ENCODE measurements at regions not wholly inside any gene's neighbourhood (a gene's known extent, or its start where the extent isn't known, plus 50 kb on each side); places are given as distances from the start of the nearest gene placed in this dataset.

DNA sequence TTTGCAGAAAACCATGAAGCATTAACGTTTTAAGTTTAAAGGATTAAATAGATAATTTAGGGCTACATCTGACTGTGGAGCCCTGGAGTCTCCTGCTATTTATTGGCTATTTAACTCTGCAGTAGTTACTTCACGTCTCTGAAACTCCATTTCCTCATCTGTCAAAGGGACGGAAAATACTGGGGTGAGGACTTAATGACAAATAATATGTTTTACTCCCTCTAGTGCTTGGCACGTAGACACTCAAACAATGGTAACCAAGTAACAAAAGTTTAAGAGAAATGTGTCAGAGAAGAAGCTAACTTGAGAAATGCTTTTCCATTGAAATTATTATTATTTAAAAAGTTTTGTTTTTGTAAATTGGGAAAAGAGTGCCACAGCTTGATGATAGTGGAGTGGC is 130.7 kb upstream of the RCN1 start:
- TF ChIP-seq CTCF (IDR thresholded peaks at IDR 0.05 in 2 of 3, conservative IDR thresholded peaks at IDR 0.05 in 1 of 3; ENCODE audit: insufficient read depth in 2 of 3, low read depth in 1 of 3, low read length in 3 of 3), result no peak
- TF ChIP-seq, protein P1, sequence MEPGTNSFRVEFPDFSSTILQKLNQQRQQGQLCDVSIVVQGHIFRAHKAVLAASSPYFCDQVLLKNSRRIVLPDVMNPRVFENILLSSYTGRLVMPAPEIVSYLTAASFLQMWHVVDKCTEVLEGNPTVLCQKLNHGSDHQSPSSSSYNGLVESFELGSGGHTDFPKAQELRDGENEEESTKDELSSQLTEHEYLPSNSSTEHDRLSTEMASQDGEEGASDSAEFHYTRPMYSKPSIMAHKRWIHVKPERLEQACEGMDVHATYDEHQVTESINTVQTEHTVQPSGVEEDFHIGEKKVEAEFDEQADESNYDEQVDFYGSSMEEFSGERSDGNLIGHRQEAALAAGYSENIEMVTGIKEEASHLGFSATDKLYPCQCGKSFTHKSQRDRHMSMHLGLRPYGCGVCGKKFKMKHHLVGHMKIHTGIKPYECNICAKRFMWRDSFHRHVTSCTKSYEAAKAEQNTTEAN (CRISPR knock-in tag; IDR thresholded peaks at IDR 0.05), result no peak
- TF ChIP-seq TSC22D4 (tag; IDR thresholded peaks at IDR 0.05), result no peak
